HG02623 (cell line): ENCODE measurements at regions not wholly inside any gene's neighbourhood (a gene's known extent, or its start where the extent isn't known, plus 50 kb on each side); places are given as distances from the start of the nearest gene placed in this dataset.

Experiments
- ATAC-seq: cut with Tn5 transposase; IDR thresholded peaks from one replicate; pipeline ENCODE4 v1.9.1; 2021; ENCODE audit warnings: moderate library complexity; ENCODE audit not compliant: unreplicated experiment

GRCh38 chr7:18401757-18402156 is 93.8 kb upstream of the HDAC9 start:
- no peak for ATAC-seq

DNA sequence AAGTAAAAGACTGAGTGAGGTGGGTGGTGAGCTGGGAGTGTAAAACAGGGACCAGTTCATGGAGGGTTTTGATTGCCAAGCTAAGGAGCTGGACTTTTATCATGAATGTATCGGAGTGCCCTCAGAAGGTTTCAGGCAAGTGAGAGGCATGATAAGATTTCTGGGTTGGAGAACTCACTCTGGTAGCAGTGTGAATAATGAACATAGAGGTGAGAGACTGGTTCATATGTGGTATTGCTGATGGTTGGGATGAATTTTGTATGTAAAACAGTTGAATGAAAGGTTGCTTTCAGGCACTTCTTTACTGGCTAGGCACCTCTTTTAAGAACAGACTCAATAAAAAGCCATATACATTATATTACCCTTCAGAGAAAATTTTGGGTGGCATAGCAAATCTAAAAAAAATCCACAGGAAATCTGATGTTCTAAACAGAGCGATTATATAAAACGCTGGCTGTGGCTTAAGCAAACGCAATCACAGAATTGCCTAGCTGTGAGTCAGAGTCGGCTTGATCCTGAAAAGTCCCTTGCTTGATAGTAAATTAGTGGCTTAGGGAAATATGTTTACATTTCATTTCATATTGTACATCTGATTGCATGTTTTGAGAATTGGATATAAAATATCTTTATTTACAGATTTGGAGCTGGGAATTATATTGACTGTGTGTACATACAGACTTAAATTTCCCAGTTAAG is 92.9 kb upstream of the HDAC9 start:
- ATAC-seq, result no peak

GRCh38 chr7:18405726-18406125 is 89.8 kb upstream of the HDAC9 start:
- no peak for ATAC-seq

DNA sequence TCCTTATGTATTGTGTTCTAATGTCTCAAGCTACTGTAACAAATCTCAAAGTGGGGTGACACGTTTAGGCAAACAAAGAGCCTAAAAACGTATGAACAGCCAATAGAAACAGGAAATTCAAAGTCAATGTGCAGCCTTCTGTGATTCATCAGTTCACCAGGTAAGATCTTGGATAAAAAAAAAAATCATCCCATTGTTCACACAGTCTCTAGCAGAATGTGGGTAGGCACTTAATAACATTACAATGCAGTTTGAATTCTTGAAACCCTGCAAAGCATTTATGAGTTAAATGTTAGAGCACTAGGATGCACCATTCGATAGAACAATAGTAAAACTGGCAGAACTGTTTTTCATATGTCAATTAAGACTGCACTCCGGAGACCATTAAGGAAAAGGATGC is 88.2 kb upstream of the HDAC9 start:
- ATAC-seq, result no peak

DNA sequence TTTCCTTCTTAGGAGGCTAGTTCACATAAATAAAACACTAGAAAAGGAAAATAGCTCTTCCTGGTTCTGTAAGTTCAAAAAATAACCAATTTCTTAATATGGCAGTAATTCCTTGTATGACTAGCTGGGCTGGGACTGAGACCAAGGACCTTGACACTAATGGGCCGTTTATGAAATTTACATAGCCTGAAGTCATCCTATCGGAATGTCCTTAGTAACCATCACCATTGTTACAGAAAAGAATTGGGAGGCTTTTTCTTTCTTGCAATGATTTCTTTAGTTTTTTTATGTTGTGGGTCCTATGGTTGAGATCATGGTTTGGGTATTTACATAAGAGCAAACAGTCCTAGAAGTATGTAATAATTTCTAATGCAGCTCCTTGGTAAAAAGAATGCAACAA is 87.1 kb upstream of the HDAC9 start:
- no peak for ATAC-seq

DNA sequence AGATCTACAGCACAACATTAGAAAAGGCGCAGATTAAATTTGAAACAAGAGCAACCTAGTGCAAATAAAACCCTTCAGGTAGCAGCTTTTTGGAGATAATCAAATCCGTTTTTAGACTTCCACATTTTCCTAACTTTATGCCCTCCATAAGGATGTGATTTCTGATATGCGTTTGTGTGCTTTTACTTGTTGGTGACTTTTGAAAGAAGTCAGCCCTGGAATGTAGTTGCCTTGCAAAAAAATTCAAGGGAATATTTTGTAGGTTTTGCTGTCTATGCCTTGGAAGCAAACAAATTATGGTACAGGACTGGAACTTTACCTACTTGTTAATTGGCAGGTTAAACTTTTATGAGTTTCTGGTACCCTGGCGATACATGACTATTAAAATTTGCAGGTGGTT is 86.7 kb upstream of the HDAC9 start:
- ATAC-seq, result no peak

GRCh38 chr7:18413447-18413846 is 82.1 kb upstream of the HDAC9 start:
- no peak for ATAC-seq

DNA sequence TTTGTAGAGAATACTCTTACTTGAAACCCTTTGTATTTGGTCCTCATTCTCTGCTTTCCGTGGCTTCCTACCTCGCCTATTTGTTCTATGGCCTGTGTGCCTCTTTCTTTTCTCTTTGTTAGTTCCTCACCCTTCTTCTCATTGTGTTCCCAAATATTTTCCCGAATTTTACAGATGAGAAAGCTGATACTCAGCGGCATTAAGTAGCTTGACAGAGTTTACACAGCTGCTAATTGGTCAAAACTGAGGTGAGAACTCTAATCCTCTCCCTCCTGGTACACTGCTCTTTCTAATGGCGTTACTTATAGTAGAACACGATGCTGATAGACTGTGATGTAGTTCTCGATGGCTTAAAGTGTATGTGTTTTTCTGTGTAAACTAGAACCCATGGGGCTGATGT is 80.7 kb upstream of the HDAC9 start:
- ATAC-seq, result no peak

- ATAC-seq, result no peak
Observed at GRCh38 chr7:18416988-18417387, 78.6 kb upstream of the HDAC9 start.

GRCh38 chr7:18419456-18419855 is 76.1 kb upstream of the HDAC9 start:
- ATAC-seq, result no peak

DNA sequence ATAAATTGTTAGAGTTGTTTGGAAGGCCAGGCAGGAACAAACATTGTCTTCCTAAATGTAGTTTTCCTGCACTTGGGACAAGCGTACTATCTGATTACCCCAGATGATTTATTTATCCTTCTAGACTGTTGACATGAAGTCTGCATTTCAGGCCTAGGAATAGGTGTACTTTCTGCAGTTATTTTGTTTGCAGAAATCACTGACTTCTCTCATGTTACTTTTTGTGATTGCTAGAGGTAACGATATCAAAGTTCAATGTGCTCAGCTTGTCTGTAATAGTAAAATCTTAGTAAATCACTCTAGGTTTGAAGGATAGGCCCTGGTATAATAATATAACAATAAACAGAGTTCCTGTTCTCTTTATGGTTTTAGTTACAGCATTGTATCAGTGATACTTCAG is 75.4 kb upstream of the HDAC9 start:
- ATAC-seq, result no peak

- ATAC-seq, result no peak
Observed at GRCh38 chr7:18420748-18421147, 74.8 kb upstream of the HDAC9 start.

- no peak for ATAC-seq
Observed at GRCh38 chr7:18421297-18422002, 74.1 kb upstream of the HDAC9 start.

DNA sequence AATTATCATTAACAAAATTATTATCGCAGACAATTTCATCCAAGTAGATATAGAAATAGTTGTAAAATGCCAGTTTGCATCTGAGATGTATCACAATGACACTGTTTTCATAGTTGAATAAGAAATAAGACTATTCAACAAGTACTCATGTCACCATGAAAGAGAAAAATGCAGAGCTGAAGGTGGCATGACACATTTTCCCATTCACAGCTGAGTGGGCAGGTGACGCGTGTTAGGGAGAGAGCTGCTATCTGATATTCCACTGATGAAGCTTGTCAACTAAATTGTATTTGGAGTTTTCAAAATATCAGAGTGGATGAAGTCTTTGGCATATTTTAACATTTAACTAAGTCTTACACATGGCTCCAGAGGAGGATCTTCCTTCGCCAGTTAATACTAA is 70.3 kb upstream of the HDAC9 start:
- ATAC-seq, result no peak

- no peak for ATAC-seq
Observed at GRCh38 chr7:18425838-18426445, 69.6 kb upstream of the HDAC9 start.

DNA sequence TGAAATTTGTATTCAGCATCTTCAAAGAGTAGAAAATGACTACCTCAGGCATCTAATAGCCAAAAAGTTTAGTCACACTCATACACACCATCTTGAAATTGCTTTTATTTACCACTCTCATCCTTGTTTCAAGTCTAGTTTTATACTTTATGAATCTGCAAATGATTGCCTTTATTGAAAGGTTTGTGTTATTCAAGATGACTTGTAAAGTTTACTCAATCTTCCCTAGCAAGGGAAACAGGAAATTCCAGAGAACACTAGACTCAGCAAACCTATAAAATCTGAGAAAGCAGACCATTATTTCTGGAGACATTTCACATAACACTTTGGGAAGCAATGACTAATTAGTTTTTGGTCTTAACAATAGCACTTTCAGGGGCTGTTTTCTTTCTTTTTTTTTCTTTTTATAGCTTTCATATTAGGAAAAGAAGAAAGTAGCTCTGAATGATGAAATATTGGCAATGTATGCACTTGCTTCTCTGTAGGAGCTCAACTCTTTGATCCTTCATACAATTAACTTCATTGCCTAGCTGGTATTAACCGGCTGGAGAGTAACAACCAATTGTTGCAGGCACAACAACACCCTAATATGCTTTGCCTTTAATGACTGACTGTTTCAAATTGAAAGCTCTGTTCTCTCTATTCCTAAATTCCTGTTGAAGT is 68.9 kb upstream of the HDAC9 start:
- no peak for ATAC-seq

DNA sequence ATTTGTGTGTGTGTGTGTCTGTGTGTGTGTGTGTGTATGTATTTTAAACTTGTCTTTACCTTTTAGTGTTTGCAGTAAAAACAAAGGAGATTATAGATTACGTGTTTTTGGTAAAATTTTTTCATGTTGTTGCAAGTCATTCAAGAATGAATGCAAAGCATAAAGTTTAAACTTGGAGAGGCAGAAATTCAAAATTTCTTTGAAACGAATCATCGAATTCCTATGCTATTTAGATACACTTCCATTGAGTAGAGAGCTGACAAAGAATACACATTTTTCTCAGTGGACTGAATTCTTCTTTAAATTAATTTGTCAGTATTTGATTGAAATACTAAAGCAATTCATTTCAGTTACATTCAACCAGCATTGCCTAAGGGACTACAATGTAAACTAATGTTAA is 66.0 kb upstream of the HDAC9 start:
- ATAC-seq, result no peak

DNA sequence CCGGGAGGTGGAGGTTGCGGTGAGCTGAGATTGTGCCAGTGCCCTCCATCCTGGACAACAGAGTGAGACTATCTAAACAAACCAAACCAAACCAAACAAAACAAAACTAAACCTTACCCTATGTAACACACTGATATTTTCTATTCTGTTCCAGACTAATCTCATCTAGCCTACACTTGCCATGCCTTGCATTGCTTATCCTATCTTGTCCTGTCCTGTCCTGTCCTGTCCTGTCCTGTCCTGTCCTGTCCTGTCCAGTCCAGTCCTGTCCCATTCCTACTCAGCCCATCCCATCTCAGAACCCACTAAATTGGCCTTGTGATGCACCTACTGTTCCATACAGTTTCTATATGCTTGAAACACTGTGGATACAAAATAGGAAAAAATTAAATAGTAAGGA is 64.7 kb upstream of the HDAC9 start:
- ATAC-seq, result no peak

GRCh38 chr7:18434171-18434570 is 61.4 kb upstream of the HDAC9 start:
- no peak for ATAC-seq

DNA sequence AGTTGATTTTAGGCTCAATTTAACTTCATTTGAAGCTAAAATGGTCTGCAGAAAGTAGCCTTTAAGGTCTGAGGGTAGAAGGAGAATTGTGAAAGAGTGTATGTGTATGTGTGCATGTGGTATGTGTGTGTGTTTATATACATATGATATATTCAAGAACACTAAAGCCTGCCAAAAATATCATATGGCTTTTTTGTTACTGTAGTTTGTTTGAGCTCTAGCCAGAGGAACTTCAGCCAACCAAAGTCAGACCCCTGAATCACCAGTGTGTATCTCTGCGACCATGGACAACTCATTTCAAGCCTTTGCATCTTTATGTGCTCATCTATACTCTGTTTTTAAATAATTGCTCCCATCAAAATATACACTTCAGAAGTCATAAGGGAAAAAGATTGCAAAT is 58.4 kb upstream of the HDAC9 start:
- no peak for ATAC-seq

GRCh38 chr7:18440934-18441333 is 54.6 kb upstream of the HDAC9 start:
- ATAC-seq, result no peak

- ATAC-seq, result no peak
Observed at GRCh38 chr7:18444826-18445225, 50.7 kb upstream of the HDAC9 start.
